GM18502 (cell line): ENCODE measurements at regions not wholly inside any gene's neighbourhood (a gene's known extent, or its start where the extent isn't known, plus 50 kb on each side); places are given as distances from the start of the nearest gene placed in this dataset.

Source experiments
- ATAC-seq: cut with Tn5 transposase; IDR thresholded peaks from one replicate; pipeline ENCODE4 v1.9.1; 2021; ENCODE audit warnings: mild to moderate bottlenecking; ENCODE audit not compliant: unreplicated experiment, poor library complexity

DNA sequence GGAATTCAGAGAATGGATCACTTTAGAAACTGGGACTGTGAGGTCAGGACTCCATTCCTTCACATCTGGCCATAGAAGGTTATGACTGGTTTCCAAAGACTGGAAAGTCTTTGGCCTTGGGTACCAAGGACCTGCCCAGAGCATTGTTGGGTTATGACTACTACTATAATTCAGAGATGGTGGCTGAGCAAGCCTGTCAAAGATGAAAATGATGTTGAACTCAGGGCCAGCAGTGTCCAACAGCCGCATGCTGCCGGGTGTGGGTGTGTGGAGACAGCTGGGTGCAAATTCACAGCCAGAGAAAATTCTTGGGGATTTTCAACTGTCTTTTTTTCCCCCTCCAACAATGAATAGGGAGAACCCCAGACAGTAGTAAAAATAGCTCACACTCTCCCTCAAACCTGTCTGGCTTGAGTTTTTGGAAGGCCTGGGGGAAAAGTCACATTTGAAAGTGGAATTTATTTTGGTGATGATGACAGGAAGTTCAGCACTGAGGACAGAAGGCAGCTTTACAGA, 166.8 kb upstream of the NCAM1 start:
- ATAC-seq, result no peak

DNA sequence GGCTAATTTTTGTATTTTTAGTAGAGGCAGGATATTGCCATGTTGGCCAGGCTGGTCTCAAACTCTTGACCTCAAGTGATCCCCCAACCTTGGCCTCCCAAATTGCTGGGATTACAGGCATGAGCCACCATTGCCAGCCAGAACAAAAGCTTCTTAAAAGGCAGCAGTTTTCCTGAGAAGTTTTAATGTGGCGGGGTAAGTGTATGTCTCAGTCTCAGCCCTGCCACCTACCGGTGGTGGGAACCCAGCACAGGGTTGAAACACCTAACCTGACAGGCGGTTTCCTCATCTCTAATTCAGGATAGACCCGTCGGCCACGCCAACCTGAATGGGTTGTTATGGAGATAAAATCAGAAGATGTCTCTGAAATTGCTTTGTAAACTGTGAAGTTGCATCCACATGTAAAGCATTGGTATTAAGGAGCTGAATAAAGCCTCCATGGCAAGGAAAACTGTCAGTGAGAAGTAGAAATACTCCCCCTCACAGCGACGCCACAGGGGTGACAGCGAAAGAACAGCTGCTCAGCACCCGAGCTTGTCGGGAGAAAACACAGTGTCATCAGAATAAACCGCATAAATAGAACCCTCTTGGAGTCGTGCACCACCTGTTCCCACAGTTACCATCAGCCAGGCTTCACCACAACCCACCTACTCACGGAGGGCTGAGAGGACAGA, 165.9 kb upstream of the NCAM1 start:
- ATAC-seq, result no peak

DNA sequence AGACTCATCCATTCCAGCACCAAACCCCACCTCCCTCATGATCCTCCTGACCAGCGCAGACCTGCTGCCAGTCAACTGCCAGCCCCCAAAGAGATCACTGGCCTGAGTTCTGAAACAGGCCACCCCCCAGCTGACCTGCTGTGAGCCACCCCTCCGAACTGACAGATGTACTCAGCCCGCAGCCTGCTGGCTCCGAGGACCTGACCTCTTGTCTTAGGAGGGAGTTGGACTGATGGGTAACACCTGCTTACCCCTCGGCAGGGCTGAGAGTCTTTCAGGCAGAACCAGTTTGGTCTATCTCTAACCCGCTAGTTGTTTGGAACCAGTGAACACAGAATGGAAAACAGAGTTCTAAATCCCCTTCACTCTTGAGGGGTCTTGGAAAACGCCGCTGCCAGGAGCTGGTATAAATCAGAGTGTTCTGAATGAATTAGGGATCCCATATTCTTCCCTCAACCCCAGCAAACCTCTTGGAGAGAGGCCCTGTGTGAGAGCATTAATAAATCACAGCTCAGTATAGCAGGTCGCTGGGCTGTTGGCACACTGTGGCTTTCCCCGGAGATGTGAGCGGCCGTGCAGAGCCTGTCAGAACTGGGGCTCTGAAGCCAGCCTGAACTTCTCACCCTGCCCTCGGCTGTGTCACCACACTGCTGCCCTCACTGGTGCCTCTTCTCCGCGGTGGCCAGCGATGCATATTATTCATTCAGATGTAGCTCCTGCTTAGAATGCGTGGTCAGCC, 165.1 kb upstream of the NCAM1 start:
- no peak for ATAC-seq

DNA sequence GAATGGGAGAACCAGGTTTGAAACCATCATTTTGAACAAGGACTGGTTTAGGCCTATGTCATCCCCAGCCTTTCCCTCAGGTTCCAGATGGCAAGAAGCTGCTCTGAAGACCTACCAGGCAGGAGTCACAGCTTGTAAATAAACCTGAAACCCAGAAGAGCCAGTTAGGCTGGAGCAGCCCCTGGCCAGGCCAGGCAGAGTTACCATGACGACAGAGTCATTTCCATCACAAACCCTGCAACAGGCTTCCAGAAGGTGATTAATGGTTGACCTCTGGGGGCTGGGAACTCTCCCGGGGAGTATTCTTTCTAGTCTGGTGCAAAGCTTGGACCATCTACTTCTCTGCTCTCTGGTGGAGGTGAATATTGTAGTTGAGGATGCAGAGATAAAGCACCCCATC, 164.1 kb upstream of the NCAM1 start:
- no peak for ATAC-seq

DNA sequence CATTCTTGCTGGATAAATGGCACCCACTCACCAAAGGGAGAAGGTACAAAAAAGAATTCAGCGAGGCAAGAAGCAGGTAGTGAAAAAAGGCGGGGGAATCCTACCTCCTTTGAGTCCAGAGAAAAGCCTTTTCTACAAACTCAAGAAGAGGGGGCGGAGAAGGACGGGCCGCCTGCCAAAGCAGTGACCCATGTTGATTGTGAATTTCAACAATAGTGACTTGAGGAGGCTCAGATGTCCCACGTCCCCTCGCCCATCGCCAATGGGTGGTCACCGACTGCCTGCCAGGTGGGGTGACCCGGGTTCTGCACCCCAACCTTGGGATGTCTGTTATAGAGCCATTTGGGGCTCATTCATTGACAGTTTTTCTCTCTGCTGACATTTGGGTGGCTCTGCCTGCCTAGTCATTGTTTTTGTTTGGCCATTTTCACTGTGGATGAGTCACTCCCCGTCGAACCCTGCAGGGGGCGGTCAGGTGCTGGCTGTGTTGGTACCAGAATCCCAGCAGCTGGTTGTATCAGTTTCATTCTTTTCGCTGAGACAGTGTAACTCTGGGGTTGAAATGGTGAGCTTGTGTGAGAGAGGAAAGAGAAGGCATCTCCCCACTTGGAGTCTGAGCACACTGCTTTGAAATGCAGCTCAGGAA, 163.4 kb upstream of the NCAM1 start:
- ATAC-seq, result no peak

DNA sequence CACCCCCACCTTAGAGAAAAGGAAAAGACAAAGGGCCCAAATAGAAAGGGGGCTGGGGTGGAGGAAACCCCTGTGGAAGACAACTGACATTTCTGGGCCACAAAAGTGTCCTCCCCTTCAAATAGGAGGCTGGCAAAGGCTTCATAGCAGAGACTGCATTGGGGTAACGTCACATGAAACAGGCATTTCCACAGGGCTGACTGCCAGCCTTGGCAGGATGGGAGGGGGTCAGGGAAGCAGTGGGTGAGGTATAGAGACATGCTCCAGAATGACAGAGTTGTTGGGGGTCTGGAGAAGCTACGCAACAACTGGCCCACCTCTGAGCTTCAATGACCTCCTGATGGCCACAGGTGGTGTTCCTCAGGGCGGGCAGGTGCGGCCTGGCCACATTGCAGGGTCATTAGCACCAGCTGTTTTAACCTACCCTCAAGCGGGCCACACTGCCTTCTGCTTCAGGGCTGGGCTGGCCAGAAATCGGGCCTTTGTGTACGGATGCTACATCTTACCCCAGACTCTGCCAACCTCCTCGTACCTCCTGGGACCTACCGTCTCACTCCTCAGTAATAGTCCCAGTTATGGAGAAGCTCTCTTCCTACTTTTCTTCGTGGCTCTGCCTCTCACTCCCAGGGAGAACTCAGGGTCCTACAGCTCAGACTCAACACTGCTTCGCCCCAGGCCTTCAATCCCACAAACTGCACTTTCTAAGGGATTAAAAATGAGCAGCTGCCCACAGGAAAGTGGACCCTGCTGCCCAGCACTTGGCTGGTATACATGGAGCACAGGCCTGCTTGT, 160.0 kb upstream of the NCAM1 start:
- ATAC-seq, result no peak

DNA sequence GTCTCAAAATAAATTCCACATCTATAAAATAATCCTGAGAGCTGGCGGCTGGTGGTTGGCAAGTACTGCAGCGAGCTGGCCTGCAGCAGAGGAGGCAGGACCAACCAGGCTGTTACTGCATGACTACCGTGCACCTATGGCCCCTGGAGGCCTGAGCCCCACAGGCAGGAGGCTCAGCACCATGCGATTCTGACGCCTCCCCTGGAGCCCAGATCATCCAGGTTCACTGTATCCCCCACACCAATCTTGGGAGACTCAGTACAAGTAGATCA, 159.5 kb upstream of the NCAM1 start:
- ATAC-seq, result no peak

DNA sequence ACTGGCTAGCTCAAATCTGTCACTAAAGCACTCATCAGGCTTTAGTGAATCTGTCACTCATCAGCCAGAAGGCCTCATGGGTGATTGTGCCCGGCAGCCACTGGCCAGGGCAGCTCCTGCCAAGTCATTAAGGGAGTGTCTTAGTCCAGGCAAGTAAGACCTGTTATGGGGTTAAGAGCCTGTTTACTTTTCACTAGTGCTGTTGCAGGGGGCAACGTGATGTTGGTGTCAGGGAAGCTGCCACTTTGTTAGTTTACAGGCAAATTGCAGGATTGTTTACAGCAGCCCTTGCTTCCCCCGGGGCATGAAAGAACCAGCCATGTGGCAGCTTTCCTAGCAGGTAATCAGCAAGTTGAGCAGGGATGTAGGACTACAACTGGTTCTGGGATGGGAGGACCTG, 155.6 kb upstream of the NCAM1 start:
- ATAC-seq, result no peak

DNA sequence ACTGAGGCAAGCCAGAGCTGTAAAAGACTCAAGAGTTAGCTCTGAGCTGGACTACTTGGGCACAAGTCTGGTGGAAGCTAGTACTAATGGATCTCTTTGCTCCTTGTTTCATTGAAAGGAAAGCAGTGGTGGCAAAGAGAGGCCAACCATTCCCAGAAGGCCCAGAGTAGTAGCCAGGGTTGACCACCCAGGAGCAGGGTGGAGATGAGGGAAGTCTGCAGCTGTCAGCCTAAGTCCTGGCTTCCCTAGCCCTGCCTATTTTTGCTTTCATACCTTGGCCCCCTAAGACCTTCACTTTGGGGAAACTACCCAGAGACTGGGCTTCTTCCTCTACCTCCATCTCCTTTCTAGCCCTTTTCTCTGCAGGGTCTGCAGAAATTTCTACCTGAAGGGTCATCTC, 155.0 kb upstream of the NCAM1 start:
- ATAC-seq, result no peak

DNA sequence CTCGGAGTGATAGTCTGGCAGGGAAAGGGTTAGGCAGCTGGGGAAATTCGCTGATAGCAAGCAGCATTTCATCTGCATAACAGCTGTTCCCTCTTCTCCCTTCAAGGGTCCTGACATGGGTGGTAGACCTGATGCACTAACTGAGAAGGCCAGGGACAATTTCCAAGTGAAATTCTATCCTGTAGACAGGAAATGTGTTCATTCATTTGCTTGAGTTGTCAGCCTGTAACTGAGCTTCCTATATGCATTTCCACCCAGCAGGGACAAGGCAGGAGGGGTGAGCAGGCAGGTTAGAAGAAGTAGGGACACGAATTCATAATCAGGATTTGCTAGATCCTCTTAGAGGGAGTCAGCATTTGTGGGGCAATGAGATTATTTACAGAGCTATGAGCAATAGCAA, 154.3 kb upstream of the NCAM1 start:
- no peak for ATAC-seq

DNA sequence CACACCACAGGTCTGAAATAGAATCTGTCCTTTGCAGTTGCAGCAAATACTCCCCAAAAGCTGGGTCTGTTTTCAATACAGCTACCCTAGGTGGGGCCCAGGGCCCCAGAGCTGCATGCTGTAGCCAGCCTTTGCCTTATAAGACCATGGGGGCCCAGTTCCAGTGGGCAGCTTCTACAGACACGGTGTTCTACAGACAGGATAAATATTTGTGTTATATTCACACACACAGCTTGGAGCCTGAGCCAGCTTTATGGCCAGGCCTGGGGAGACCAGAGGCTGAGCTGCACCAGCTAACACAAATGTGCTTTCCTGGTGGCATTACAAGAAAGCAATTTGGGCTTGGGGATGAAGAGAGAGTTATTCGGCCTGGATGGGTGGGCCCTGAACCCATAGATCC, 151.8 kb upstream of the NCAM1 start:
- ATAC-seq, result no peak

DNA sequence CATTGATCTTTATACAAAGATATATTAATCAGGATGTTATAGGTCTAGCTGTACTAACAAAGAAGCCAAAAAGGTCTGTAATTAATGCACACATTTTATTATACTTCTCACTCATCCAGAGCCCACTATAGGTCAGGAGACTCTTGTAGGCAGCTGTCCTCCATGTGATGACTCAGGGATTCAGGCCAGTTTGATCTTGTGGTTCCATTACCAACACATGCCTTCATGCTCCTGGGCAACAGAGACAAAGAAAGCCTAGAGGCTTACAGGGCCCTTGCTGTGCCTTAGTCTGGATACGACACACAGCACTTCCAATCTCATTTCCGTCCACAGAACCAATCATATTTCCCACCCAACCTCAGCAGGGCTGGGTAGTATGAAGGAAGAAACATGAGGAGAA, 150.3 kb upstream of the NCAM1 start:
- ATAC-seq, result no peak

DNA sequence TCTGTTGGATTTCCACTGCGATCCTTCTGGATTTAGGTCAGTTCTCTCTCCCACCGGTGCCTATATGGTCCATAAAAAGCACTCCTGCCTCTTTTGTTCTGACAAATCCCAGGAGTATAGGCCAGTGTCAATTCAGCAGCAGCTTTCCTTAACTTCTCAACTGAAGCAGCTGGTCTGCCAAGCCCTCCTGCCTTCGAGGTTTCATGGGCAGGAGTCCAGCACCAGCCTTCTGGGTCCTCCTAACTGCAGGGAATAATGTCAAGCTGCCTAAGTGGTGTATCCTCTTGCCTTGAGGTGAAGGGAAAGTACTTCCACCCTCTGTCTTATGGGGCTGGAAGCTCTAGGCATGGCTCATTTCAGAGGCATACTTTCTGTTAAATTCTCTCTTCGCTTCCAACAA, 149.4 kb upstream of the NCAM1 start:
- ATAC-seq, result no peak

DNA sequence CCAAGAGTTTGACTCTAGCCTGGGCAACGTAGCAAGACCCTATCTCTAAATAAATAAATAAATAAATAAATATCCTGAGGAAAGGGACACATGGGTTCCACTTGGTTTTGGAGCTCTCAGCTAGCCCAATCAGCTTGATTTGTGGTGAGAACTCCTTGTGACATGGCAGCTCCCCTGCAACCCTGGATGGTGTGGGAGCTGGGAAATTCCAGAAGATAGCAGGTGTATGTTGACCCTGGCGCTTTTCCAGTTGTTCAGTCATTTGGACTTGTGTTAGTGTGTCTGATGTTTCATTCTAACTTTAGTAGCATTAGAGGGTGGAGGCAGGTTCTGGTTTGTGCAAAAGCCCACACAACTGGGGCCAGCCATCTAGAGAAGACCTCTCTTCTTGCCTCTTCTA, 148.5 kb upstream of the NCAM1 start:
- ATAC-seq, result no peak

DNA sequence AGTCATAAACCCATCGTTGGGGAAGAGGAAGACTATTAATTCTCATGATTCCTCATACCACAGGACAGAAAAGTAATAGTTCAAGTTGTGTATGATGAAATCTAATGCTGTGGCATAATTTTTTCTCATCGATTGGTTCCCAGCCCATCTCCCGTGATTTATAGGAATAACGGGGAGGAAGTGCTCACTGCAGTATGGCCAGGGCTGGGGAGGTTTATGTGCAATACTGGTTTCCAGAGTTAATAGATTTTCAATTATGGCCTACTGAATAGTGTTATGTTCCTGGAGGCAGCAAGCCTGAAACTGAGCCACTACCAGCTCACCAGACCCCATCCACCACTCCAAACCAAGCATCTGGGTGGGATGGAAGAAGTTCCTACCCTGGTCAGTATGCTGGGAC, 147.1 kb upstream of the NCAM1 start:
- no peak for ATAC-seq

DNA sequence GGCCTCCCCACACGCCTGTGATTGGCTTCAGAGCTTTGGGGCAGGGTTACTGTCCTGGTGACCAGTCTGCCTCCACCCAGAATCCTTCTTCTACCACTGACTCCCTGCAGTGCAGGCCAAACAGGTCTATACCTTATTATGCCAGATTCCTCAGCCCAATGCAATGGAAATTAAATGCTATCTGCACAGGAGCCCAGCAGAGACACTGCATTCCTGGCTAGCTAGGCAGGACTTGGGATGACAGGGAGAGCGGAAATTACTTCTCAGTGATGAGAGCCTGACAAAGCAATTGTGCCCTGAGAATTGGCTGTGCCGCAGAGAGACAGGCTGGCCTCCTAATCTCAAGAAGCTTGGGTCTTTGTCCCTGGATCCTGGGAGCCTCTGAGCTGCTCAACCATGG, 143.8 kb upstream of the NCAM1 start:
- ATAC-seq, result no peak

DNA sequence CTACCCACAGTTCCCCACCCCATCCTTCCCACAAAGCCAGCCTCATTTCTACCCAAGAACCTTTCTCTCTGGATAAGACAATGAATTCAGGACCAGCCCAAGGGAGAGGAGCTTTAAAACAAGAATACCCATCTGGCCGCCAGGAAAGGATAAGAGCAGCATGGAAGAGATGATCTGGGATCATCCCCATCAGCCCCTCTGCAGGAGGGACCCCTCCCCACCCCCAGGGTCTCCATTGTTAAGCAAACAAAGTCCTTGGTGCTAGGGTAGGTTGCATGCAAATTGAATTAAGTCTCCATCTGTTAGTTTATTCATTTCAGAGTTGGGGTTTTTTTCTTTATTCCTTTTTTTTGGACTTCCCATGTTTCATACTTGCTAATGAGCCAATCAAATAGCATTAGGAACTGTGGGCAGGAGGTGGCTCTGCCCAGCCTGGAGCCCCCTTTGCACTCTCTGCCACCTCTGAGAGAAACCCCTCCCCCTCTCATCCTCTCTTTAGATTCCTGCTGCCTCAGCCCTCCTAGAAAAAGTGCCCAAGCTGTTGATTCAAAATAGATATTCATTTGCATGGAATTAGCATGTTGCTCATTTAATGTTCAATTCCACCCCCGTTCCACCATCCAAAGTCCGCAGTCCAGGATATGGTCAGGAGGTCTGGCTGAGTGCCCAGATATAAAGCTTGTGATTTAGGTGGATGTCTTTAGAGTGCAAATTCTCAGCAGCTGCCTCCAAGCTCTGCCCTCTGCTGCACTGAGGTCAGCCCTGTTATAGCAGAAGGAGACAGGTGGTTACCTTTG, 138.5 kb upstream of the NCAM1 start:
- no peak for ATAC-seq

DNA sequence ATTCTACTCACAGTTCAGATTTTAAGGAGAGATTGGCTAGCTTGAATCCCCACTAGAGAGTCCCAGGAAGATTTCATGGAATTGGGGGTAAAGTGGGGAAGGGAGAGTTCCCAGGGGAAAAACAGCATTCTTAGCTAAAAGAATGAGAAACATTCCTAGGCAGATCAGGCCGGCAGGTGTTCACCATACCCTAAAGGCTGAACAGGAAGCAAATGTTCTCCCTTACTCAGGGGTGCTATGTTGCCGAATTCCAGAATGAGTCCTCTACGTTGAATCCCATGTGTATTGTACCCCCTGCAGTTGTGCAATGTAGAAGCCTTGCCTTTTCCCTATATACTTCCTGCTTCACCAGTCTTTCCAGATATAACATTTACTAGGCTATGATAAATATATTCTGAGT, 135.2 kb upstream of the NCAM1 start:
- ATAC-seq, result no peak

DNA sequence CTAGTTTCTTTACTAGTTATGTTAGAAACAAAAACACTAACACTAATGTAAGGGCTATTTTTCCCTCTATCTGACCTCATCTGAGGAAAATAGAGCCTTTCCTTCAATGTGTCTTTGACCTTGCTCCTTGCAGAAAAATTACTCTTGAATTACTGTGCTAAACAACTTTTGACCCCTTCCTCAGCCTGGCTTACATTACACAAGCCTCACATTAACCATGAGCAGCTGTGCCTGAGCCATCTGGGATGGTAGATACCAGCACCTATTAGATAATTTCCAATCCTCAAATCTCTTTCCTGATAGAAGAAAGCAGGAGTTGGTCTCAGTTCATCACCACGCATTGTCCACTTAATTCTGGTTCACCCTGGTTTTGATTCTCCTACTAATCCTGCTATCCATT, 134.4 kb upstream of the NCAM1 start:
- no peak for ATAC-seq

DNA sequence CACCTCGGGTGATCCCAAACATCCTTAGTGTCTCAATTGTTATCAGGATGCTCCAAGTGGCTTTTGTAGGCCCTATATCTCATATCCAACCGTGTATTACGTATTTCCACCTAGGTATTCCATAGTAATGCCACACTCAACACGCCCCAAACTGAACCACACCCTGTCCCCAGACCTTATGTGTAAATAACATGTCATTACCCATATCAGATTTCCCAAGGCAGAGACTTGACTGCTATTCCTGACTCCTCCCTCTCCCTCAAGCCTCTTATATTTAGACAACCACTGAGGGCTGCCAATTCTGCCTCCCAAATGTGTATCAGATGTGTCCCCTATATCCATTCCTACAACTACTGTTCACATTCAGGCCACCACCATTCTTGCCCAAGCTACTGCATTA, 132.8 kb upstream of the NCAM1 start:
- no peak for ATAC-seq
